ENCODE measurements at regions not wholly inside any gene's neighbourhood (a gene's known extent, or its start where the extent isn't known, plus 50 kb on each side); places are given as distances from the start of the nearest gene placed in this dataset.

DNA sequence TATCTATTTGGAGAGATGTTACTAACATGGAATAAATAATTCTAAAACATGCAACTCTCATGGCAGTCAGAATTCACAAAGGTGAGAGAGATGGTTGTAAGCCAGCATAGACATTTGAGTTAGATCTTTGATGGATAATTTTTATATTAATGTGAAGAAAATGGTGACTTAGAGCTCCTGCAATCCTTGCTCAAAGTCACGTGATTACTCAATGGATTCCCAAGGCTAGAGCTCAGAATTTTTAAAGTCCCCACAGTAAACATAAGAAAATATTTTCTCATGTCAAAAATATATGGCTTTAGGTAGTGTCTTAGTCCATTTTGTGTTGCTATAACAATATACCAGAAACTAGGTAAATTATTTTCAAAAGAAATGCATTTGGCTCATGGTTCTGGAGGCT is 281.5 kb upstream of the PRKD1 start:
- Histone ChIP-seq H3K4me1 (no peaks in the 10 kb centered on the region), H3K4me3 (ENCODE audit: low read depth, low read length) (no peak overlapping the region), H3K9me3 (no peaks in the 10 kb centered on the region), H3K27me3 (no peaks in the 10 kb centered on the region), H3K36me3 (no peaks in the 10 kb centered on the region)
- no peak for DNase-seq
- no peak for TF ChIP-seq CTCF (IDR thresholded peaks at IDR 0.05; ENCODE audit: low read depth, low read length)

DNA sequence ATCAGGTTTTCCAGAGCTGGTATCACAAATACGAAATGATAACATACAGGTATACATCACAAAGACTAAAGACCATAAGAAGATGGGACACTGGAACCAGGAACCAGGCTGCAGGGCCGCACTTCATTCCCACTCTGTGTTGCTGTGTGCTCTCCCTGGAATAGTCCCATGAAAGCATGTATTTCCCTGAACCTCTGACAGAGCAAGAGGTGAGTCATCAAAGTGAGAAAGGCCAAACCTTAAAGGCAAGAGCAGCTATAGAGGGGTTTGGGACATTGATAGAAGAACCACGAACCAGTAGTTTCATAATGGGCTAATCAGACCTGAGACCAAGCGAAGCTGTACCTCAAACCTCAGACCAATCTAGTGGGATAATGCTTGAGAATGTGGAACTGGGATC is 283.0 kb upstream of the PRKD1 start:
- no peaks in the 10 kb centered on the region for H3K36me3 ChIP-seq
- no peaks in the 10 kb centered on the region for H3K9me3 ChIP-seq
- no peaks in the 10 kb centered on the region for H3K27me3 ChIP-seq
- no peaks in the 10 kb centered on the region for H3K4me1 ChIP-seq
- H3K4me3 ChIP-seq (ENCODE audit: low read depth, low read length): no peak overlapping the region
- TF ChIP-seq CTCF (IDR thresholded peaks at IDR 0.05; ENCODE audit: low read depth, low read length): no peak
- DNase-seq: no peak

- no peaks in the 10 kb centered on the region for H3K27me3 ChIP-seq
- H3K4me3 ChIP-seq (ENCODE audit: low read depth, low read length): no peak overlapping the region
- no peaks in the 10 kb centered on the region for H3K36me3 ChIP-seq
- H3K9me3 ChIP-seq: no peaks in the 10 kb centered on the region
- no peak for DNase-seq
- TF ChIP-seq CTCF (IDR thresholded peaks at IDR 0.05; ENCODE audit: low read depth, low read length): no peak
- H3K4me1 ChIP-seq: no peaks in the 10 kb centered on the region
Observed at GRCh38 chr14:30211326-30211725, 283.7 kb upstream of the PRKD1 start.

GRCh38 chr14:30214014-30214413 is 286.4 kb upstream of the PRKD1 start:
- H3K4me3 ChIP-seq (ENCODE audit: low read depth, low read length): no peak overlapping the region
- TF ChIP-seq CTCF (IDR thresholded peaks at IDR 0.05; ENCODE audit: low read depth, low read length): no peak
- H3K27me3 ChIP-seq: no peaks in the 10 kb centered on the region
- H3K36me3 ChIP-seq: no peaks in the 10 kb centered on the region
- no peaks in the 10 kb centered on the region for H3K4me1 ChIP-seq
- DNase-seq: no peak
- H3K9me3 ChIP-seq: no peaks in the 10 kb centered on the region

GRCh38 chr14:30214461-30215090 is 286.9 kb upstream of the PRKD1 start:
- peak; percentile 71 for TF ChIP-seq CTCF (IDR thresholded peaks at IDR 0.05; ENCODE audit: low read depth, low read length)
- H3K9me3 ChIP-seq: no peaks in the 10 kb centered on the region
- H3K36me3 ChIP-seq: no peaks in the 10 kb centered on the region
- H3K27me3 ChIP-seq: no peaks in the 10 kb centered on the region
- H3K4me1 ChIP-seq: no peaks in the 10 kb centered on the region
- peak; percentile 8 for DNase-seq
- no peak overlapping the region for H3K4me3 ChIP-seq (ENCODE audit: low read depth, low read length)

GRCh38 chr14:30218907-30219306 is 291.3 kb upstream of the PRKD1 start:
- no peaks in the 10 kb centered on the region for H3K36me3 ChIP-seq
- no peak overlapping the region for H3K4me3 ChIP-seq (ENCODE audit: low read depth, low read length)
- H3K9me3 ChIP-seq: no peaks in the 10 kb centered on the region
- TF ChIP-seq CTCF (IDR thresholded peaks at IDR 0.05; ENCODE audit: low read depth, low read length): no peak
- no peaks in the 10 kb centered on the region for H3K4me1 ChIP-seq
- DNase-seq: no peak
- H3K27me3 ChIP-seq: no peaks in the 10 kb centered on the region; the same call in 1 of the 2 replicates
